Brain microvascular endothelial cell (primary cell): ENCODE measurements at regions not wholly inside any gene's neighbourhood (a gene's known extent, or its start where the extent isn't known, plus 50 kb on each side); places are given as distances from the start of the nearest gene placed in this dataset.

Source experiments
- DNase-seq: peaks from one replicate; pipeline ENCODE4 v3.0.0-alpha.2; 2020
- H3K27ac ChIP-seq: fragments of 250-450 bp; sonication (Bioruptor Pico); 2 replicates; pipeline ENCODE4 v1.5.1; 2020; ENCODE audit warnings: mild to moderate bottlenecking, moderate library complexity
- H3K27me3 ChIP-seq: fragments of 250-450 bp; sonication (Bioruptor Pico); replicated peaks from 2 replicates; pipeline ENCODE4 v1.5.1; 2020; ENCODE audit warnings: mild to moderate bottlenecking
- H3K36me3 ChIP-seq: fragments of 250-450 bp; sonication (Bioruptor Pico); replicated peaks from 2 replicates; pipeline ENCODE4 v1.5.1; 2020; ENCODE audit warnings: mild to moderate bottlenecking
- H3K4me3 ChIP-seq: 2 replicates; pipeline ENCODE4 v1.5.1; 2011; ENCODE audit warnings: low read depth, mild to moderate bottlenecking, control low read depth, low read length, moderate library complexity
- CTCF ChIP-seq: IDR thresholded peaks from 2 replicates; pipeline ENCODE4 v1.5.1; 2011; ENCODE audit warnings: low read depth, mild to moderate bottlenecking, moderate library complexity, low read length, control low read depth, inconsistent platforms; ENCODE audit errors: missing control alignments
- in situ Hi-C: cut with HindIII; loops from 2 replicates; pipeline ENCODE4 v1.10.0; 2017; ENCODE audit warnings: low sequenced_read_pairs, low pct_ligation_motif_present

GRCh38 chr10:83881661-83882060 lies 257.6 kb upstream of the GHITM start:
- no peak for DNase-seq
- H3K27me3 ChIP-seq = no peaks in the 10 kb centered on the region
- no peak overlapping the region for H3K27ac ChIP-seq
- TF ChIP-seq CTCF = no peak
- H3K36me3 ChIP-seq = no peaks in the 10 kb centered on the region
- in situ Hi-C loops = no loop called here
- H3K4me3 ChIP-seq = no peak overlapping the region

- in situ Hi-C loops = no loop called here
- Histone ChIP-seq H3K36me3 (no peaks in the 10 kb centered on the region), H3K27ac (no peak overlapping the region), H3K4me3 (no peak overlapping the region), H3K27me3 (no peaks in the 10 kb centered on the region)
- DNase-seq = no peak
- TF ChIP-seq CTCF = no peak
Observed at GRCh38 chr10:83886871-83887270, 252.4 kb upstream of the GHITM start.

- H3K27me3 ChIP-seq = no peaks in the 10 kb centered on the region
- H3K4me3 ChIP-seq = no peak overlapping the region
- no peak for DNase-seq
- H3K27ac ChIP-seq = no peak overlapping the region
- no peaks in the 10 kb centered on the region for H3K36me3 ChIP-seq
- in situ Hi-C loops = no loop called here
- TF ChIP-seq CTCF = no peak
Observed at GRCh38 chr10:83892737-83893136, 246.6 kb upstream of the GHITM start.

GRCh38 chr10:83896219-83896618 lies 243.1 kb upstream of the GHITM start:
- no peaks in the 10 kb centered on the region for H3K36me3 ChIP-seq
- H3K27ac ChIP-seq = no peak overlapping the region
- in situ Hi-C loops = no loop called here
- H3K4me3 ChIP-seq = no peak overlapping the region
- H3K27me3 ChIP-seq = no peaks in the 10 kb centered on the region
- no peak for TF ChIP-seq CTCF
- DNase-seq = no peak

GRCh38 chr10:83897626-83898025 lies 241.7 kb upstream of the GHITM start:
- no peak overlapping the region for H3K27ac ChIP-seq
- DNase-seq = no peak
- no peak for TF ChIP-seq CTCF
- H3K27me3 ChIP-seq = no peaks in the 10 kb centered on the region
- no peak overlapping the region for H3K4me3 ChIP-seq
- no peaks in the 10 kb centered on the region for H3K36me3 ChIP-seq
- in situ Hi-C loops = no loop called here

- H3K4me3 ChIP-seq = no peak overlapping the region
- no peak for DNase-seq
- H3K27me3 ChIP-seq = no peaks in the 10 kb centered on the region
- no peaks in the 10 kb centered on the region for H3K36me3 ChIP-seq
- no peak for TF ChIP-seq CTCF
- H3K27ac ChIP-seq = no peak overlapping the region
- in situ Hi-C loops = no loop called here
Observed at GRCh38 chr10:83908506-83908905, 230.8 kb upstream of the GHITM start.
